HEK293T (cell line): ENCODE measurements at regions not wholly inside any gene's neighbourhood (a gene's known extent, or its start where the extent isn't known, plus 50 kb on each side); places are given as distances from the start of the nearest gene placed in this dataset.

Experiments used
- ARNT ChIP-seq: fragments of 450-650 bp; IDR thresholded peaks from 2 replicates; pipeline ENCODE4 v1.6.1; 2017; ENCODE audit warnings: mild to moderate bottlenecking
- BHLHE40 ChIP-seq: fragments of 450-650 bp; IDR thresholded peaks from 2 replicates; pipeline ENCODE4 v1.6.1; 2016; ENCODE audit warnings: mild to moderate bottlenecking, moderate library complexity, borderline replicate concordance
- CTBP1 ChIP-seq: fragments of 450-650 bp; IDR thresholded peaks from 2 replicates; pipeline ENCODE4 v1.6.1; 2016; ENCODE audit warnings: borderline replicate concordance
- ELF4 ChIP-seq: fragments of 450-650 bp; IDR thresholded peaks from 2 replicates; pipeline ENCODE4 v1.6.1; 2017; ENCODE audit warnings: antibody characterized with exemption
- FOXA1 ChIP-seq: fragments of 450-650 bp; IDR thresholded peaks from 2 replicates; pipeline ENCODE4 v1.6.1; 2016; ENCODE audit warnings: mild to moderate bottlenecking
- FOXM1 ChIP-seq: fragments of 450-650 bp; IDR thresholded peaks from 2 replicates; pipeline ENCODE4 v1.6.1; 2017; ENCODE audit warnings: mild to moderate bottlenecking, borderline replicate concordance
- L3MBTL2 ChIP-seq: fragments of 450-650 bp; conservative IDR thresholded peaks from 2 replicates; pipeline ENCODE4 v1.6.1; 2016; ENCODE audit warnings: mild to moderate bottlenecking
- NFRKB ChIP-seq: fragments of 450-650 bp; IDR thresholded peaks from 2 replicates; pipeline ENCODE4 v1.6.1; 2016; ENCODE audit warnings: mild to moderate bottlenecking, moderate library complexity
- SP1 ChIP-seq: fragments of 450-650 bp; IDR thresholded peaks from 2 replicates; pipeline ENCODE4 v1.6.1; 2017
- ZNF384 ChIP-seq: fragments of 450-650 bp; IDR thresholded peaks from 2 replicates; pipeline ENCODE4 v1.6.1; 2016

- TF ChIP-seq L3MBTL2 (no peak), FOXA1 (no peak), ARNT (no peak), BHLHE40 (no peak), ZNF384 (no peak), FOXM1 (no peak), SP1 (no peak), ELF4 (no peak), CTBP1 (no peak), NFRKB (no peak)
These were observed 116.6 kb downstream of the LIPG start for GRCh38 chr18:49678440-49678839.
